ENCODE measurements at regions not wholly inside any gene's neighbourhood (a gene's known extent, or its start where the extent isn't known, plus 50 kb on each side); places are given as distances from the start of the nearest gene placed in this dataset.
"Not testable (repeated sequence)": the region's sequence is repeated elsewhere in the genome, so short reads cannot be mapped to it uniquely, and the experiment has no call there.

- H3K4me3 Mint-ChIP-seq: no peak overlapping the region
- POLR2A ChIA-PET: no interaction called here
Observed at GRCh38 chr5:88643315-88643714, 239.7 kb downstream of the MEF2C start.

GRCh38 chr5:88634014-88634413 lies 249.0 kb downstream of the MEF2C start:
- no peak overlapping the region for H3K27ac Mint-ChIP-seq
- TF ChIP-seq RORB (CRISPR knock-in tag; IDR thresholded peaks at IDR 0.05): no peak
- TF ChIP-seq STAT6 (CRISPR knock-in tag; conservative IDR thresholded peaks at IDR 0.05; ENCODE audit: low read depth): no peak
- no peak for TF ChIP-seq FOXP1 (CRISPR knock-in tag; IDR thresholded peaks at IDR 0.05; ENCODE audit: borderline replicate concordance)
- TF ChIP-seq CREM (CRISPR knock-in tag; IDR thresholded peaks at IDR 0.05): no peak
- TF ChIP-seq SOX15 (CRISPR knock-in tag; IDR thresholded peaks at IDR 0.05): no peak
- TF ChIP-seq CDX4 (CRISPR knock-in tag; IDR thresholded peaks at IDR 0.05; ENCODE audit: borderline replicate concordance): no peak
- TF ChIP-seq SP1 (CRISPR knock-in tag; conservative IDR thresholded peaks at IDR 0.05): no peak
- no peak for TF ChIP-seq NR3C1 (CRISPR knock-in tag; conservative IDR thresholded peaks at IDR 0.05; ENCODE audit: low read depth)
- no peak for TF ChIP-seq FOXJ3 (CRISPR knock-in tag; IDR thresholded peaks at IDR 0.05; ENCODE audit: borderline replicate concordance)
- CTCF ChIA-PET: no interaction called here

More at GRCh38 chr5:88643315-88643714, 239.7 kb downstream of the MEF2C start:
- CTCF ChIA-PET: no interaction called here
- H3K36me3 Mint-ChIP-seq: no peaks in the 10 kb centered on the region
- peaks cover 4% of the 10 kb centered on the region; the same call in 1 of the 2 replicates for H3K27me3 Mint-ChIP-seq (ENCODE audit: low read depth)
- DNase-seq (ENCODE audit: low spot score) (no peak), ATAC-seq (no peak)
- TF ChIP-seq ZNF263 (CRISPR knock-in tag; IDR thresholded peaks at IDR 0.05; ENCODE audit: low read depth): no peak
- no peak for TF ChIP-seq ZNF396 (CRISPR knock-in tag; IDR thresholded peaks at IDR 0.05; ENCODE audit: borderline replicate concordance)
- no peaks in the 10 kb centered on the region for H3K9me3 Mint-ChIP-seq
- H3K27ac Mint-ChIP-seq: no peak overlapping the region
- H3K4me1 Mint-ChIP-seq: no peaks in the 10 kb centered on the region

GRCh38 chr5:88622890-88623289 lies 260.1 kb downstream of the MEF2C start:
- H3K4me1 Mint-ChIP-seq; CTCF ChIA-PET; POLR2A ChIA-PET; H3K4me3 Mint-ChIP-seq; DNase-seq (ENCODE audit: low spot score); H3K27ac Mint-ChIP-seq: not testable (repeated sequence)
- H3K36me3 Mint-ChIP-seq: peaks cover 10% of the 10 kb centered on the region
- peaks cover 19% of the 10 kb centered on the region for H3K27me3 Mint-ChIP-seq (ENCODE audit: low read depth)
- H3K9me3 Mint-ChIP-seq: peaks cover 32% of the 10 kb centered on the region
- peak; percentile 47 for ATAC-seq

More at GRCh38 chr5:88634014-88634413, 249.0 kb downstream of the MEF2C start:
- Mint-ChIP-seq H3K36me3 (no peaks in the 10 kb centered on the region), H3K9me3 (no peaks in the 10 kb centered on the region), H3K4me3 (no peak overlapping the region), H3K4me1 (no peaks in the 10 kb centered on the region), H3K27me3 (ENCODE audit: low read depth) (no peaks in the 10 kb centered on the region)
- no peak for DNase-seq (ENCODE audit: low spot score)
- POLR2A ChIA-PET: no interaction called here
- ATAC-seq: no peak

- ATAC-seq; DNase-seq (ENCODE audit: low spot score); H3K36me3 Mint-ChIP-seq; H3K4me3 Mint-ChIP-seq; H3K27me3 Mint-ChIP-seq (ENCODE audit: low read depth); POLR2A ChIA-PET; H3K27ac Mint-ChIP-seq; CTCF ChIA-PET; H3K4me1 Mint-ChIP-seq: not testable (repeated sequence)
- peaks cover 21% of the 10 kb centered on the region for H3K9me3 Mint-ChIP-seq
Observed at GRCh38 chr5:88615767-88616166, 267.2 kb downstream of the MEF2C start.

- ChIA-PET POLR2A (no interaction called here), CTCF (no interaction called here)
- no peak overlapping the region for H3K27ac Mint-ChIP-seq
- no peak overlapping the region for H3K4me3 Mint-ChIP-seq
- H3K9me3 Mint-ChIP-seq: peaks cover 17% of the 10 kb centered on the region
- TF ChIP-seq PREB (CRISPR knock-in tag; IDR thresholded peaks at IDR 0.05; ENCODE audit: borderline replicate concordance) (no peak), NR3C1 (CRISPR knock-in tag; conservative IDR thresholded peaks at IDR 0.05; ENCODE audit: low read depth) (no peak), NFE2L1 (CRISPR knock-in tag; IDR thresholded peaks at IDR 0.05) (no peak), ZBTB43 (CRISPR knock-in tag; IDR thresholded peaks at IDR 0.05) (no peak), HMGXB4 (CRISPR knock-in tag; IDR thresholded peaks at IDR 0.05) (no peak), CREB1 (CRISPR knock-in tag; IDR thresholded peaks at IDR 0.05) (no peak)
- no peak for DNase-seq (ENCODE audit: low spot score)
- no peak for ATAC-seq
- H3K27me3 Mint-ChIP-seq (ENCODE audit: low read depth): no peaks in the 10 kb centered on the region
- no peaks in the 10 kb centered on the region for H3K4me1 Mint-ChIP-seq
- peaks cover 6% of the 10 kb centered on the region for H3K36me3 Mint-ChIP-seq
Observed at GRCh38 chr5:88613051-88613450, 269.9 kb downstream of the MEF2C start.
